ENCODE measurements at regions not wholly inside any gene's neighbourhood (a gene's known extent, or its start where the extent isn't known, plus 50 kb on each side); places are given as distances from the start of the nearest gene placed in this dataset.

DNA sequence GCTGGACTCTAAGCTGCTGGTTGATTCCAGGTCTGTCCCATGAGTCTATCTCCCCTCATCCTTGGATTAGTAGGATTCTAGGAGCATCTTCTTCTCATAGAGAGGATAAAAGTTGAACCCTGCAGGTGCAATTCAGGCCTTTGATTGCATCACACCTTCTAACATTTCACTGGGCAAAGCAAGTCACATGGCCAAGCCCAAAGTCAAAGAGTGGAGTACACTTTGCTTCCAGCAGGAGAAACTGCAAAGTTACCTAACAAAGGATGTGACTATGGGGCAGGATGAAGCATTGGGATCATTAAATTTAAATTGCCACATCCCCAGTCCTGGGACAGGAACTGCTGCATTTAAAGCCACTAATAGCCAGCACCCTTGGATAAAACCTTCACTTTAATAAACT lies 51.0 kb upstream of the EGFLAM start:
- in situ Hi-C loops (cut with MboI; ENCODE audit: low pct_unique_long_range_greater_than_20kb, low sequenced_read_pairs) = no loop called here
- no peak for DNase-seq

DNA sequence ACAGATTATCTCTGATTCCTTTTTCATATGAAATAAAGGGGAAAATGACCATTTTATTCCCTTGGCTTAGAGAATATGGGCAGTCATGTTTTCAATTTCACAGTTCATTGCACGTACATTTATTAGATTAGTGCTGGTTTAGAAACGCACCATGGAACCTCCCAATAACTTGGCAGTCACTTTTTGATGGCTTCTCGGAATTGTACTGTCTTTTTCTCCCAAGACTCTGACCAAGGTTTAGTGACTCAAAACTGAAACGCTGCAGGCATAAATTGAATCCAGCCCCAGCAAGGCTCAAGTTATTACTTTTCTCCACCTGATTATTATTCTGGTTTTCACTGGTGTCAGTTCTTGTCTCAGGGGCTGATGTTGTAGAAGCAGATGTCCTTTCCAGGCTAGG lies 55.6 kb upstream of the EGFLAM start:
- DNase-seq = no peak
- in situ Hi-C loops (cut with MboI; ENCODE audit: low pct_unique_long_range_greater_than_20kb, low sequenced_read_pairs) = no loop called here

DNA sequence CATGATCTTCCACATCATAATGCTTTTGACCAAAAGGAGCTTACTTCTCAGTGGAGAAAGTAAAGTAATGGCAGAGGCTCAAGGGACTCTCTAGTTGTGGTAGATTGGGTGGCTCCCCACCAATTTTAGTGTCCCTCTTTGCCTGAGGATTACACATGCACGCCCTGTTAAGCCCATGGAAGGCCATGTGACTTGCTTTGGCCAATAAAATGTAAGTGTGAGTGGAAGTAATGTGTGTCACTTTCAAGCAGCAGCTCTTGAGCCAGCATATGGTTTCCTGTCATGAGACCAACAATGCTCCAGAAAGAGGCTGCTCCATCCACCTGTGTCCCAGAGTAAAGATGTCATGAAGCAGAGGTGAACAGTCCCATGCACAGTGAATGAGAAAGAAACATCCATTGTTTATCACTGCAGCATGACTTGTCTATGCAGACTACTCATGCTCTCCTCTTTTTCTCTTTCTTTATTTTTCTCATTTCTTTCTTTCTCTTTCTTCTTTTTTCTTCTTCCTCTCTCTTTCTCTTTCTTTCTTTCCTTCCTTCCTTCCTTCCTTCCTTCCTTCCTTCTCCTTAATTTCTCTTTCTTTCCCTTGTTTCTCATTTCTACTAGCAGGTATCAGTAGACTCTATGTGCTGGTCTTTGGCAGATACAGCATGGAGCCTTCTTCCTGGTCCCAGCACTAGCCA lies 57.3 kb upstream of the EGFLAM start:
- DNase-seq = no peak
- in situ Hi-C loops (cut with MboI; ENCODE audit: low pct_unique_long_range_greater_than_20kb, low sequenced_read_pairs) = no loop called here

DNA sequence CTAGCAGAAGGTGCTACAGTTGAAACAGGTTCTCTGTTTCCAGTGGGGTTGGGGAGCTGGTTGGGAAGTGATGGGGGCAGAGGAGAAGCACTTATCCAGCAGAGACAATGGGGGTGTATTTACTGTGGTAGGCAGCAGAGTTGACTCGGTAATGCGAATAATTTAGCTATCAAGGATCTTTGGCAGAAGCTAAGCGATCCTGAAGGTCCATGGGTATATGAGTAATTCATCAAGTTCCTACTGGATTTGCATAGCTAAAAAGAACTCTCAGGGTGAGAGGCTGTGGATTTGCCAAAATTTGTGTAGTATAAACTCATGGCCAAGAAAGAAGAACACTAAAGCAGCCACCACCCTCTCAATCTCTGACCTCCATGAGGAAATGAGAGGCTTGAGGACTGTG lies 61.2 kb upstream of the EGFLAM start:
- DNase-seq = no peak
- in situ Hi-C loops (cut with MboI; ENCODE audit: low pct_unique_long_range_greater_than_20kb, low sequenced_read_pairs) = loop anchor here (25.0 kb wide), 2 partner anchors 710 to 785 kb away; no protein-coding TSS in a partner anchor

GRCh38 chr5:38193015-38193581 lies 65.3 kb upstream of the EGFLAM start:
- peak; percentile 71 for DNase-seq
- in situ Hi-C loops (cut with MboI; ENCODE audit: low pct_unique_long_range_greater_than_20kb, low sequenced_read_pairs) = loop anchor here (25.0 kb wide), 2 partner anchors 706 to 781 kb away; no protein-coding TSS in a partner anchor

- in situ Hi-C loops (cut with MboI; ENCODE audit: low pct_unique_long_range_greater_than_20kb, low sequenced_read_pairs) = loop anchor here (25.0 kb wide), 2 partner anchors 704 to 779 kb away; no protein-coding TSS in a partner anchor
- no peak for DNase-seq
Observed at GRCh38 chr5:38191693-38192092, 66.7 kb upstream of the EGFLAM start.

DNA sequence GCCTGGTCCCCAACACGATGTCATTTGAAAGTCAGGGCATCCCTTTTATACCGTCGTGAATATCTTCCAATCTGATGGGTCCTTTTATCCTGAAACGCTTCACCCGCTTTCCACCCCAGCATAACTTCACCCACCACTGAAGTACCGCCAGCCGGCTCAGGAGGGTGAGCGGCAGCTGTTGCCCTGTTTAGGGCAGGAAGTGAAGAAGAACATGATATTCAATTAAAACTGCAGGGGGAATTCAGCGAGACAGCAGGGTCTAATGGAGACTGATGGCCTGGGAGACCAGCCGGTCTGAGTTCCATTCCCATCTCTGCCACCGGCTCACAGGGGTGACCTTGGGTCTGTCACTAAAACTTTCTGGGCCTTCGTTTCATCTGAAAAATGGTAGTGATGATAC lies 68.2 kb upstream of the EGFLAM start:
- in situ Hi-C loops (cut with MboI; ENCODE audit: low pct_unique_long_range_greater_than_20kb, low sequenced_read_pairs) = loop anchor here (25.0 kb wide), 2 partner anchors 703 to 778 kb away; no protein-coding TSS in a partner anchor
- DNase-seq = no peak

GRCh38 chr5:38189081-38189504 lies 69.3 kb upstream of the EGFLAM start:
- DNase-seq = no peak
- in situ Hi-C loops (cut with MboI; ENCODE audit: low pct_unique_long_range_greater_than_20kb, low sequenced_read_pairs) = loop anchor here (25.0 kb wide), 2 partner anchors 702 to 777 kb away; no protein-coding TSS in a partner anchor

DNA sequence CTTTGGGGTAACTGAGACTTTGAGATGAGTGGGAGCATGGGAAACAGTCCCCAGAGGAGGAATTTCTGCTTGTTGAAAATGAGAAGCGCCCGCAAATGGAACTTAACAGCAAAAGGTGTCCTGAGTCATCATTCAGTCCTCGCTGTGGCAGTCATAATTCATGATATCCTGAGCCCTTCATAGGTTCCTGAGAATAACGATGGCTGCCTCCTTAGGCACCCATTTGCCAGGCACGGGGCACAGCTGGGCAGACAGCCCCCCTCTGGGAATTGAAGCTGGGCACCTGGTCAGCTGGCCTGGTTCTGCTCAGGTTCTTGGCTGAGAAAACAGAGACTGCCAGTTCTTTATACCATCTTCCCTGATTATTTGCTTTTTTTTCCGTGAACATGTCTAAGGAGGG lies 69.8 kb upstream of the EGFLAM start:
- DNase-seq = no peak
- in situ Hi-C loops (cut with MboI; ENCODE audit: low pct_unique_long_range_greater_than_20kb, low sequenced_read_pairs) = loop anchor here (25.0 kb wide), 2 partner anchors 701 to 776 kb away; no protein-coding TSS in a partner anchor

DNA sequence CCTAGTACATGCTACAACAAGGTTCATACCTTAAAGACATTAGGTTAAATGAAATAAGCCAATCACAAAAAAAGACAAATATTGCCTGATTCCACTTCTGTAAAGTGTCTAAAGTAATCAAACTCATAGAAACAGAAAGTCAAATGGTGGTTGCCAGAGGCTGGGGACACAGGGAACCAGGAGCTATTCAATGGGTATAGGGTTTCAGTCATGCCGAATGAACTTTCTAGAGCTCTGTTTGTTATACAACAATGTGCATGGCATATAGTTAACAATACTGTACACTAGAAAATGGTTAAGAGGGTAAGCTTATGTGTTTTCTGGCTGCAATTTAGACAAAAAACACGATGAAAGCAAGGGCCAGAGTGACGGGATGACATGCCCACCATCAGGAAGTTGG lies 70.8 kb upstream of the EGFLAM start:
- in situ Hi-C loops (cut with MboI; ENCODE audit: low pct_unique_long_range_greater_than_20kb, low sequenced_read_pairs) = loop anchor here (25.0 kb wide), 2 partner anchors 700 to 775 kb away; no protein-coding TSS in a partner anchor
- no peak for DNase-seq

DNA sequence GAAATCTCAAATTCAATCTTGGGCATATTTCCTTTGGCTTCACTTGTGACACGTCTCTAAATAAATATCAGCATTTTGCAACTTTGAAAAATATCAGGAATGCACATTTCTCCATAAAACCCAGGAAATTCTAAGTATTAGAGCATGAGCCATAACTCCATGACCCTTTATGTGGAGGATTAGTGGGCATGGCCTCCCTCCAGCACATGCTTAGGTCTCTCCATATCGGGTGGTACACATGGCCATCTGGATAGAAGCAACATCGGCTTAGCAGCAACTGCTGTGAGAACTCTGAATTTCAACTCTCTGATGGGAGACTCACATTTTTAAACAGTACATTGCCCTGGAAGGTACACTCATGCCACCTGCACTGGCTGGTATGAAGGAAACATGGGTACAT lies 73.7 kb upstream of the EGFLAM start:
- DNase-seq = no peak
- in situ Hi-C loops (cut with MboI; ENCODE audit: low pct_unique_long_range_greater_than_20kb, low sequenced_read_pairs) = loop anchor here (25.0 kb wide), 2 partner anchors 697 to 772 kb away; no protein-coding TSS in a partner anchor

DNA sequence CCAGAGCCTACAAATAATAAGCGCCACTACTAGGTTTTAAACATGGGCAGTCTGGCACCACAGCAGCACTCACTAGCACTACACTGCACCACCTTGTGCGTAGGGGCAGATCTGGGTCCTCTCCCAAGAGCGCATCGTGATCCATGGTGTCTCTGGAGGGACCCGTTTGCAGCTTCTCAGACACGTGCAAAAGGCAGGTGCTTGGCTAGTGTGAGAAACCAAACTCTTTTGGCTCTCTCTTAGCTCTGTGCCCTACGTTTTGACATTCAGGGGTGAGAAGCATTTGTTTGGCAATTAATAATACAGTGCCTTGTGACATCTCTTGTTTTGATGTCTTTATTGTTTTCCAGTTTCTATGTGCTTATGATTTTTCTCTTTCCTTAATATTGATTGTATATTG lies 75.4 kb upstream of the EGFLAM start:
- in situ Hi-C loops (cut with MboI; ENCODE audit: low pct_unique_long_range_greater_than_20kb, low sequenced_read_pairs) = loop anchor here (25.0 kb wide), 2 partner anchors 696 to 771 kb away; no protein-coding TSS in a partner anchor
- DNase-seq = no peak

DNA sequence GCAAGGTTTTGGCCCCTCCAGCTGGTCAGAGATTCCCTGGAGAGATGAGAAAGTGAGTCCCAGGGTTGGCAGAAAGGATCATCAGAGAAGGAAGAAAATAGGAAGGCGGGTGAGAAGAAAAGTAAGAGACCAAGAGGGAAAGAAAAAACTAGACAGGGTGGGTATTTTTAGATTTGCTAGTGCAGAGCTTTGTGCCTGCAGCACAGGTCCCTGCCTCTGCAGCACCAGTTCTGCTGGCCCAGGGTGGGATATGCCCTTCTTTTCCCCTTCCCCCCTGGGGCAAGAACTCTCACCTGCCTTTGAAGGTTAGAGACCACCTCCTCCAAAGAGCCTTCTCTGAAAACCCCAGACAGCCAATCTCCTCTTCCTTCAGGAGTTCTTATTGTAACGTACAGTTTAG lies 90.3 kb upstream of the EGFLAM start:
- DNase-seq = no peak
- in situ Hi-C loops (cut with MboI; ENCODE audit: low pct_unique_long_range_greater_than_20kb, low sequenced_read_pairs) = no loop called here

DNA sequence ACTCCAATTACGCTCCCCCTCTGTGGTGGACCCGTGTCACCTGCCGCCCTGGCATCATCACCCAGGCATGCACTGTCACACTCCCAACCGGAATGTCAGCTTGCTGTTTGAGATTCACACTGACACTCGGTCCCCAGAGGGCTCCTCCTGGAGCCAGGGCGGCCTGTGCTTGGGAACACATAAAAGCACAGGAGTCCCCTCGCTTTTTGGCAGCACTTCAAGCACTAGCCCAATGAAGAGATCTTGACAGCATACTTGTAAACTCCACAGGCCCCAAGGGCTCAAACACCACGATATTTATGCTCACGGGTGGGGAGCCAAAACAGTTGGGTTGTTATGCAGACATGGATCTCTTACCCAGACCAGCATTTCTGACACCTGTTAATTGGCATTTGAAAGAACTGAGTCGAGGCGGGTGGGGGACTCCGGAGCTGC lies 90.8 kb upstream of the EGFLAM start:
- DNase-seq = no peak
- in situ Hi-C loops (cut with MboI; ENCODE audit: low pct_unique_long_range_greater_than_20kb, low sequenced_read_pairs) = no loop called here

DNA sequence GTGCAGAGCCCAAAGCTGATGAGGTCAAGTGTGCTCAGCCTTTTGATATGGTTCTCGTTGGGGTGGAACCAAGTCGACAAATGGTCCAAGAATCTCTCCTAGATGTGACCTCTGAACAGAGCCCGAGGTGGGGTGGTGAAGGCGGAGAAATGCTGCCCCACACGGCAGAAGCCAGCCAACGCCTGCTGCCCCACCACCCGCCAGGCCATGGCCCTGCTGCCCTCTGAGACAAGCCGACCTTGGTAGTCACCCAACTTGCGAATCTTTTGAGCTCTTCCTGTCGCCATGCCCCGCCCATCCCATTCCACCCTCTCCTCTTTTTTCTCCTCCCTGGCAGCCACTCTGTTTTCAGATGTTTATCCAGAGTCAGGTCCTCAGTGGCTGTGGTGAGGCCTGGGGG lies 91.5 kb upstream of the EGFLAM start:
- in situ Hi-C loops (cut with MboI; ENCODE audit: low pct_unique_long_range_greater_than_20kb, low sequenced_read_pairs) = no loop called here
- no peak for DNase-seq

DNA sequence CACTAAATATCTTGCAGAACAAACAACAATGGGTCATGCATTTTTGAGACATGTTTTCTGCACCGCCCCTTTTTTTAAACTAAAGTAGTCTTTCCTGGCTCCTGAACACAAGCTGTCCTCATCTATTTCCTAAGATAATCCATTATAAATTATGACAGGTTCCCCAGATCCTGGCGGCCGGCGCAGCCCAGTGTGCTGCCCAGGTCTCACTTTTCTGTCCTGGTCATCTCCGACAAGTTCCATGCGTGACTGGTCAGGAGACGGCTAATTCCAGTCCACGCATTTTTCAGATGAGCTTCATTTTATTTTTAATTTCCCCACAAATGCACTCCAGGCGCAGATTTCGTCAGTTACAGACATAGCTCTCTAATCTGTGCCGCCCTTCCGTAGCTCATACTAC lies 92.9 kb upstream of the EGFLAM start:
- in situ Hi-C loops (cut with MboI; ENCODE audit: low pct_unique_long_range_greater_than_20kb, low sequenced_read_pairs) = no loop called here
- no peak for DNase-seq

DNA sequence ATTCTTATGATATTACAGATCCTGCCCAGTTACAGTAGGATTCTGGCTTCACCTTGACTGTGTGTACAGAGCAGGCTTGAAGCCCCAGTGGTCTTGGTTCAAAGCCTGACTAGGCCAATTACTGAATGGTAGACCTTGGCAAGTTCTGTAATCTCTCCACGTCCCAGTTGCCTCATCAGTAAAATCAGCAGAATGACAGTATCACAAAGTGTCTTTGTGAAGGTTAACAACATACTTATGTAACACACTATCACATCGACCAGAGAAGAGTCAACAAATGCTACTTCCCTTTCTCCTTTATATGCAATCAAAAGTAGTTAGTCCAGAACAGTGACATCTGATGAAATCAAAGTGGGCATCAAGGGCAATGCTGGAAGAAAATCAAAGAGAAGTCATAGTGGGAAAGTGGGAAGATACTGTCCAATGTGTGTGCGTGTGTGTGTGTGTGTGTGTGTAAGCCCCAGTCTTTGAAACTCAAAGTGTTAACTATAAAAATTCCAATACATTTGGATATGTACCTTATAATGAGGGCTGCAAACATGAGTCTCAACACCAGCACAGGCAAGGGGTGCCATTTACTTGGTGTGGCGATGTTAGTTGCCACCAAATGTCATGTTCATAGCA lies 93.5 kb upstream of the EGFLAM start:
- DNase-seq = no peak
- in situ Hi-C loops (cut with MboI; ENCODE audit: low pct_unique_long_range_greater_than_20kb, low sequenced_read_pairs) = no loop called here

- in situ Hi-C loops (cut with MboI; ENCODE audit: low pct_unique_long_range_greater_than_20kb, low sequenced_read_pairs) = no loop called here
Observed at GRCh38 chr5:38163636-38164237, 94.6 kb upstream of the EGFLAM start.

GRCh38 chr5:38162625-38163024 lies 95.7 kb upstream of the EGFLAM start:
- in situ Hi-C loops (cut with MboI; ENCODE audit: low pct_unique_long_range_greater_than_20kb, low sequenced_read_pairs) = no loop called here
- DNase-seq = no peak

More at GRCh38 chr5:38163636-38164237, 94.6 kb upstream of the EGFLAM start:
- no peak for DNase-seq

GRCh38 chr5:38157024-38157423 lies 101.3 kb upstream of the EGFLAM start:
- no peak for DNase-seq
- in situ Hi-C loops (cut with MboI; ENCODE audit: low pct_unique_long_range_greater_than_20kb, low sequenced_read_pairs) = no loop called here
